ENCODE measurements at regions not wholly inside any gene's neighbourhood (a gene's known extent, or its start where the extent isn't known, plus 50 kb on each side); places are given as distances from the start of the nearest gene placed in this dataset.

DNA sequence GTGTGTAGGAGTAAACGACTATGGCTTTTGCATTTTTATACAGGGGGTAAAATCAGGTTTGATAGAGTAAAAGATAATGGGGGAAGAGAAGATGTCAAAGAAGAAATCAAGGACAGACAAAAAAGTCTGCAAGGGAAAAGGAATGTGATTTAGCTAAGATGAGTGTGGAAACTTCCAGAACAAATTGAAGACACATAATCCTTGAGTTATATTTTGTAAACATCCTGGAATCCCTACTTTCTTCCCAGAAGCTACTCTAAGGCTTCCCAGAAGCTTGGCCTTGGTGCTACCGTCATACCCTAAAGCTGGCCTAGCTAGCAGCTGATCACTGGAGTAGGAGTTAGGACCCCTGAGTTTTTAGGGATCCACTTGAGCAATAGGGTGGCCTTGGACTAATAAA is 82.4 kb downstream of the BLID start:
- TF ChIP-seq, protein P1, sequence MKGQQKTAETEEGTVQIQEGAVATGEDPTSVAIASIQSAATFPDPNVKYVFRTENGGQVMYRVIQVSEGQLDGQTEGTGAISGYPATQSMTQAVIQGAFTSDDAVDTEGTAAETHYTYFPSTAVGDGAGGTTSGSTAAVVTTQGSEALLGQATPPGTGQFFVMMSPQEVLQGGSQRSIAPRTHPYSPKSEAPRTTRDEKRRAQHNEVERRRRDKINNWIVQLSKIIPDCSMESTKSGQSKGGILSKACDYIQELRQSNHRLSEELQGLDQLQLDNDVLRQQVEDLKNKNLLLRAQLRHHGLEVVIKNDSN (CRISPR knock-in tag; IDR thresholded peaks at IDR 0.05), result no peak
- no peak for TF ChIP-seq CTCF (IDR thresholded peaks at IDR 0.05)
- no peak for TF ChIP-seq OVOL2 (CRISPR knock-in tag; IDR thresholded peaks at IDR 0.05; ENCODE audit: borderline replicate concordance)
- TF ChIP-seq, protein P2, sequence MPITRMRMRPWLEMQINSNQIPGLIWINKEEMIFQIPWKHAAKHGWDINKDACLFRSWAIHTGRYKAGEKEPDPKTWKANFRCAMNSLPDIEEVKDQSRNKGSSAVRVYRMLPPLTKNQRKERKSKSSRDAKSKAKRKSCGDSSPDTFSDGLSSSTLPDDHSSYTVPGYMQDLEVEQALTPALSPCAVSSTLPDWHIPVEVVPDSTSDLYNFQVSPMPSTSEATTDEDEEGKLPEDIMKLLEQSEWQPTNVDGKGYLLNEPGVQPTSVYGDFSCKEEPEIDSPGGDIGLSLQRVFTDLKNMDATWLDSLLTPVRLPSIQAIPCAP (CRISPR knock-in tag; IDR thresholded peaks at IDR 0.05), result no peak
- no peak for TF ChIP-seq NR2C2 (CRISPR knock-in tag; IDR thresholded peaks at IDR 0.05)
- TF ChIP-seq ZNF263 (CRISPR knock-in tag; IDR thresholded peaks at IDR 0.05; ENCODE audit: low read depth), result no peak
- TF ChIP-seq CBFB (CRISPR knock-in tag; IDR thresholded peaks at IDR 0.05; ENCODE audit: low read depth), result no peak
- no peak for TF ChIP-seq ATF3 (CRISPR knock-in tag; conservative IDR thresholded peaks at IDR 0.05)
- TF ChIP-seq USF2 (CRISPR knock-in tag; IDR thresholded peaks at IDR 0.05), result no peak
- TF ChIP-seq ZNF423 (CRISPR knock-in tag; IDR thresholded peaks at IDR 0.05), result no peak
- no peak for TF ChIP-seq ZNF317 (CRISPR knock-in tag; IDR thresholded peaks at IDR 0.05; ENCODE audit: borderline replicate concordance, low read depth)
- TF ChIP-seq ZBTB43 (CRISPR knock-in tag; IDR thresholded peaks at IDR 0.05), result no peak
- TF ChIP-seq, protein P3, sequence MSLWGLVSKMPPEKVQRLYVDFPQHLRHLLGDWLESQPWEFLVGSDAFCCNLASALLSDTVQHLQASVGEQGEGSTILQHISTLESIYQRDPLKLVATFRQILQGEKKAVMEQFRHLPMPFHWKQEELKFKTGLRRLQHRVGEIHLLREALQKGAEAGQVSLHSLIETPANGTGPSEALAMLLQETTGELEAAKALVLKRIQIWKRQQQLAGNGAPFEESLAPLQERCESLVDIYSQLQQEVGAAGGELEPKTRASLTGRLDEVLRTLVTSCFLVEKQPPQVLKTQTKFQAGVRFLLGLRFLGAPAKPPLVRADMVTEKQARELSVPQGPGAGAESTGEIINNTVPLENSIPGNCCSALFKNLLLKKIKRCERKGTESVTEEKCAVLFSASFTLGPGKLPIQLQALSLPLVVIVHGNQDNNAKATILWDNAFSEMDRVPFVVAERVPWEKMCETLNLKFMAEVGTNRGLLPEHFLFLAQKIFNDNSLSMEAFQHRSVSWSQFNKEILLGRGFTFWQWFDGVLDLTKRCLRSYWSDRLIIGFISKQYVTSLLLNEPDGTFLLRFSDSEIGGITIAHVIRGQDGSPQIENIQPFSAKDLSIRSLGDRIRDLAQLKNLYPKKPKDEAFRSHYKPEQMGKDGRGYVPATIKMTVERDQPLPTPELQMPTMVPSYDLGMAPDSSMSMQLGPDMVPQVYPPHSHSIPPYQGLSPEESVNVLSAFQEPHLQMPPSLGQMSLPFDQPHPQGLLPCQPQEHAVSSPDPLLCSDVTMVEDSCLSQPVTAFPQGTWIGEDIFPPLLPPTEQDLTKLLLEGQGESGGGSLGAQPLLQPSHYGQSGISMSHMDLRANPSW (CRISPR knock-in tag; conservative IDR thresholded peaks at IDR 0.05; ENCODE audit: low read depth), result no peak
